Neuronal stem cell (in vitro differentiated cells): ENCODE measurements at regions not wholly inside any gene's neighbourhood (a gene's known extent, or its start where the extent isn't known, plus 50 kb on each side); places are given as distances from the start of the nearest gene placed in this dataset.
A peak's percentile ranks its signal among the peaks of the same experiment; 100 is the strongest.

Experiments used
- DNase-seq: peaks from one replicate; pipeline ENCODE4 v3.0.0-alpha.2; 2013; ENCODE audit warnings: low spot score
- H2AFZ ChIP-seq: one replicate; pipeline ENCODE4 v1.6.1; 2013; ENCODE audit warnings: mild to moderate bottlenecking, low read length, inconsistent platforms
- H2AK5ac ChIP-seq: 2 replicates; pipeline ENCODE4 v1.6.1; 2013; ENCODE audit warnings: low read depth, mild to moderate bottlenecking, inconsistent platforms, low read length, moderate library complexity, mixed read lengths
- H2BK120ac ChIP-seq: 2 replicates; pipeline ENCODE4 v1.6.1; 2013; ENCODE audit warnings: low read depth, mild to moderate bottlenecking, inconsistent platforms, low read length, moderate library complexity, mixed read lengths
- H2BK12ac ChIP-seq: one replicate; pipeline ENCODE4 v1.6.1; 2013; ENCODE audit warnings: low read length, inconsistent platforms
- H2BK15ac ChIP-seq: 2 replicates; pipeline ENCODE4 v1.6.1; 2013; ENCODE audit warnings: mild to moderate bottlenecking, low read length, inconsistent platforms, mixed read lengths
- H2BK5ac ChIP-seq: one replicate; pipeline ENCODE4 v1.6.1; 2013; ENCODE audit warnings: inconsistent platforms, mild to moderate bottlenecking, low read length, moderate library complexity
- H3K14ac ChIP-seq: one replicate; pipeline ENCODE4 v1.6.1; 2013; ENCODE audit warnings: low read length, inconsistent platforms
- H3K18ac ChIP-seq: 2 replicates; pipeline ENCODE4 v1.6.1; 2013; ENCODE audit warnings: low read length, inconsistent platforms
- H3K23ac ChIP-seq: 2 replicates; pipeline ENCODE4 v1.6.1; 2013; ENCODE audit warnings: low read depth, mild to moderate bottlenecking, mixed read lengths, low read length, inconsistent platforms; ENCODE audit not compliant: poor library complexity
- H3K27ac ChIP-seq: replicated peaks from 3 replicates; pipeline ENCODE4 v1.5.1; 2013; ENCODE audit warnings: low read length, inconsistent platforms
- H3K27me3 ChIP-seq, 3 experiments: 2 replicates each; pipeline ENCODE4 v1.6.1; 2013; ENCODE audit warnings: low read length in 3 of 3, mild to moderate bottlenecking in 2 of 3, inconsistent platforms in 1 of 3, low read depth in 1 of 3, mixed read lengths in 1 of 3, moderate library complexity in 1 of 3; ENCODE audit not compliant: control insufficient read depth in 3 of 3, insufficient read depth in 3 of 3
- H3K36me3 ChIP-seq, 2 donors: replicated peaks in 1 of 2; 2 replicates each; pipeline ENCODE4 v1.6.1; 2013; ENCODE audit warnings: low read length in 2 of 2; ENCODE audit not compliant: control insufficient read depth in 2 of 2, insufficient read depth in 2 of 2
- H3K4ac ChIP-seq: 2 replicates; pipeline ENCODE4 v1.6.1; 2013; ENCODE audit warnings: inconsistent platforms, mild to moderate bottlenecking, low read length, moderate library complexity
- H3K4me1 ChIP-seq, 2 donors: 1 replicate in 1 of 2; 2 replicates in 1 of 2; pipeline ENCODE4 v1.6.1; 2013; ENCODE audit warnings: low read length in 2 of 2, low read depth in 1 of 2; ENCODE audit not compliant: control insufficient read depth in 2 of 2, insufficient read depth in 1 of 2
- H3K4me2 ChIP-seq: one replicate; pipeline ENCODE4 v1.6.1; 2013; ENCODE audit warnings: mild to moderate bottlenecking, low read length, inconsistent platforms; ENCODE audit not compliant: insufficient read depth, poor library complexity, severe bottlenecking
- H3K4me3 ChIP-seq, 2 donors: 2 replicates each; pipeline ENCODE4 v1.5.1; 2013; ENCODE audit warnings: low read length in 2 of 2, mild to moderate bottlenecking in 2 of 2, inconsistent platforms in 1 of 2, moderate library complexity in 1 of 2
- H3K79me1 ChIP-seq: one replicate; pipeline ENCODE4 v1.6.1; 2013; ENCODE audit warnings: low read depth, mild to moderate bottlenecking, inconsistent platforms, low read length, moderate library complexity
- H3K9ac ChIP-seq: one replicate; pipeline ENCODE4 v1.6.1; 2013; ENCODE audit warnings: mild to moderate bottlenecking, low read depth, low read length, inconsistent platforms; ENCODE audit not compliant: poor library complexity
- H3K9me3 ChIP-seq, 2 donors: replicated peaks in 1 of 2; 2 replicates each; pipeline versions ENCODE3 to v1.6.1; 2013; ENCODE audit warnings: low read length in 2 of 2, mild to moderate bottlenecking in 2 of 2, inconsistent platforms in 1 of 2, low read depth in 1 of 2, mixed read lengths in 1 of 2, moderate library complexity in 1 of 2; ENCODE audit not compliant: control insufficient read depth in 2 of 2, insufficient read depth in 1 of 2
- H4K8ac ChIP-seq: one replicate; pipeline ENCODE4 v1.6.1; 2013; ENCODE audit warnings: low read depth, mild to moderate bottlenecking, inconsistent platforms, low read length, moderate library complexity
- H4K91ac ChIP-seq: one replicate; pipeline ENCODE4 v1.6.1; 2013; ENCODE audit warnings: low read length, low read depth, mild to moderate bottlenecking, inconsistent platforms; ENCODE audit not compliant: poor library complexity
- WGBS, 2 donors: extraction: QIAGEN DNeasy Blood & Tissue Kit; methylation state at CpG; one replicate each; pipeline ENCODE4 v1.1.7; 2013; ENCODE audit warnings: missing lambda C conversion rate in 2 of 2, mixed read lengths in 1 of 2; ENCODE audit not compliant: insufficient read length in 2 of 2, insufficient replicate concordance in 1 of 2; ENCODE audit errors: extremely low coverage in 2 of 2; 5-methylcytosine and 5-hydroxymethylcytosine counted together

- Histone ChIP-seq H3K27me3 (no peaks in the 10 kb centered on the region), H2BK120ac (no peak overlapping the region)
Observed at GRCh38 chr21:35563885-35564451, 496.4 kb downstream of the SETD4 start.

GRCh38 chr21:35562876-35563275 lies 497.4 kb downstream of the SETD4 start:
- Histone ChIP-seq H3K27ac (no peak overlapping the region), H3K4me1 (no peaks in the 10 kb centered on the region), H3K9ac (no peak overlapping the region), H3K23ac (no peak overlapping the region), H3K36me3 (no peaks in the 10 kb centered on the region), H2AFZ (no peak overlapping the region), H3K79me1 (no peaks in the 10 kb centered on the region), H2BK120ac (no peak overlapping the region), H3K4ac (no peak overlapping the region), H3K9me3 (peaks cover 0 to 2% of the 10 kb centered on the region in 2 donors), H2BK12ac (no peak overlapping the region), H4K91ac (no peak overlapping the region), H4K8ac (no peak overlapping the region), H2BK5ac (no peak overlapping the region), H2BK15ac (no peak overlapping the region), H3K4me3 (no peak overlapping the region), H3K18ac (no peak overlapping the region), H2AK5ac (no peak overlapping the region), H3K27me3 (no peaks in the 10 kb centered on the region), H3K4me2 (no peak overlapping the region), H3K14ac (no peak overlapping the region)
- no CpG with 5 or more reads among the region's 5 CpGs for WGBS, 2 donors
- DNase-seq: no peak

More at GRCh38 chr21:35563885-35564451, 496.4 kb downstream of the SETD4 start:
- H3K18ac ChIP-seq: no peak overlapping the region
- H3K9ac ChIP-seq: no peak overlapping the region
- H3K4me1 ChIP-seq: no peaks in the 10 kb centered on the region
- no peak overlapping the region for H3K4ac ChIP-seq
- no CpG with 5 or more reads among the region's 10 CpGs for WGBS, 2 donors
- no peak overlapping the region for H4K8ac ChIP-seq
- H3K36me3 ChIP-seq: no peaks in the 10 kb centered on the region
- no peak overlapping the region for H2BK15ac ChIP-seq
- no peak overlapping the region for H2AK5ac ChIP-seq
- H3K4me3 ChIP-seq: no peak overlapping the region
- DNase-seq: no peak
- peaks cover 0 to 2% of the 10 kb centered on the region in 2 donors for H3K9me3 ChIP-seq
- no peak overlapping the region for H3K27ac ChIP-seq
- no peak overlapping the region for H2BK12ac ChIP-seq
- H3K14ac ChIP-seq: no peak overlapping the region
- no peak overlapping the region for H3K4me2 ChIP-seq
- no peak overlapping the region for H4K91ac ChIP-seq
- no peak overlapping the region for H3K23ac ChIP-seq
- H2BK5ac ChIP-seq: no peak overlapping the region
- H3K79me1 ChIP-seq: no peaks in the 10 kb centered on the region
- H2AFZ ChIP-seq: peak overlapping the region; percentile 44

- no peak overlapping the region for H3K18ac ChIP-seq
- H3K4ac ChIP-seq: no peak overlapping the region
- WGBS, 2 donors: no CpG with 5 or more reads among the region's 4 CpGs
- H3K9me3 ChIP-seq: no peaks in the 10 kb centered on the region
- no peak overlapping the region for H3K14ac ChIP-seq
- H3K27me3 ChIP-seq: no peaks in the 10 kb centered on the region
- H4K8ac ChIP-seq: no peak overlapping the region
- no peak overlapping the region for H4K91ac ChIP-seq
- no peak overlapping the region for H2BK5ac ChIP-seq
- no peak overlapping the region for H2BK15ac ChIP-seq
- no peak overlapping the region for H2AK5ac ChIP-seq
- no peak overlapping the region for H2BK12ac ChIP-seq
- H3K4me1 ChIP-seq: no peaks in the 10 kb centered on the region
- H3K36me3 ChIP-seq: no peaks in the 10 kb centered on the region
- H2AFZ ChIP-seq: no peak overlapping the region
- no peak for DNase-seq
- no peak overlapping the region for H3K23ac ChIP-seq
- H3K27ac ChIP-seq: no peak overlapping the region
- H3K4me3 ChIP-seq: no peak overlapping the region
- H3K79me1 ChIP-seq: no peaks in the 10 kb centered on the region
- H3K9ac ChIP-seq: no peak overlapping the region
- no peak overlapping the region for H3K4me2 ChIP-seq
- H2BK120ac ChIP-seq: no peak overlapping the region
Observed at GRCh38 chr21:35561116-35561515, 499.2 kb downstream of the SETD4 start.

GRCh38 chr21:35559829-35560225 lies 500.5 kb downstream of the SETD4 start:
- H3K4me2 ChIP-seq: no peak overlapping the region
- no peaks in the 10 kb centered on the region for H3K9me3 ChIP-seq
- WGBS, 2 donors: no CpG with 5 or more reads among the region's 2 CpGs
- no peak for DNase-seq
- H2BK5ac ChIP-seq: no peak overlapping the region
- no peak overlapping the region for H3K4me3 ChIP-seq
- no peak overlapping the region for H4K91ac ChIP-seq
- no peak overlapping the region for H2AK5ac ChIP-seq
- H3K27ac ChIP-seq: no peak overlapping the region
- no peak overlapping the region for H2BK12ac ChIP-seq
- no peaks in the 10 kb centered on the region for H3K79me1 ChIP-seq
- no peak overlapping the region for H2BK15ac ChIP-seq
- H3K9ac ChIP-seq: no peak overlapping the region
- H3K18ac ChIP-seq: no peak overlapping the region
- H3K36me3 ChIP-seq: no peaks in the 10 kb centered on the region
- H3K23ac ChIP-seq: no peak overlapping the region
- H2BK120ac ChIP-seq: no peak overlapping the region
- H3K4ac ChIP-seq: no peak overlapping the region
- H3K27me3 ChIP-seq: no peaks in the 10 kb centered on the region
- no peak overlapping the region for H3K14ac ChIP-seq
- H3K4me1 ChIP-seq: no peaks in the 10 kb centered on the region
- H2AFZ ChIP-seq: no peak overlapping the region
- H4K8ac ChIP-seq: no peak overlapping the region
